ENCODE measurements at regions not wholly inside any gene's neighbourhood (a gene's known extent, or its start where the extent isn't known, plus 50 kb on each side); places are given as distances from the start of the nearest gene placed in this dataset.

- DNase-seq (ENCODE audit: low spot score): no peak
Observed at GRCh38 chr5:82396871-82397514, 118.8 kb upstream of the RPS23 start.

GRCh38 chr5:82396396-82396795 is 118.2 kb upstream of the RPS23 start:
- DNase-seq (ENCODE audit: low spot score): no peak

- DNase-seq (ENCODE audit: low spot score): no peak
Observed at GRCh38 chr5:82393951-82394350, 115.8 kb upstream of the RPS23 start.

DNA sequence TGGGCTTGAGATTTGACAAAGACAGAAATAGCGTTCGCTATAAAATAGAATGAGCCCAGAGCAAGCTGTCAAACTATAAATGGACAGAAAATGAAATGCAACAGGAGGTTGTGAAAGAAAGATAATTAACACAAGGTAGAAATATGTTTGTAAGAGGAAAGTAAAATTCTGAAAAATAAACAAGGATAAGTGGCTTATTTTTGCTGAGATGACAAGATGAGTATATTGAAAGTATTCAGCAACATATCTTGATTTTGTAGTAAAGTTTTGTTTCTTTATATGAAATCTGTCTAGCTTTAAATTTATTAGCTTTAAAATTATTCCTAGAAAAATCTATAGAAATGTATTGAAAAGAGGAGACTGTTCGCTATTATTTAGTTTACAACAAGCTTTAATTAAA is 111.9 kb upstream of the RPS23 start:
- DNase-seq (ENCODE audit: low spot score): no peak

GRCh38 chr5:82389347-82389746 is 111.2 kb upstream of the RPS23 start:
- no peak for DNase-seq (ENCODE audit: low spot score)

- DNase-seq (ENCODE audit: low spot score): no peak
Observed at GRCh38 chr5:82388181-82388580, 110.0 kb upstream of the RPS23 start.

DNA sequence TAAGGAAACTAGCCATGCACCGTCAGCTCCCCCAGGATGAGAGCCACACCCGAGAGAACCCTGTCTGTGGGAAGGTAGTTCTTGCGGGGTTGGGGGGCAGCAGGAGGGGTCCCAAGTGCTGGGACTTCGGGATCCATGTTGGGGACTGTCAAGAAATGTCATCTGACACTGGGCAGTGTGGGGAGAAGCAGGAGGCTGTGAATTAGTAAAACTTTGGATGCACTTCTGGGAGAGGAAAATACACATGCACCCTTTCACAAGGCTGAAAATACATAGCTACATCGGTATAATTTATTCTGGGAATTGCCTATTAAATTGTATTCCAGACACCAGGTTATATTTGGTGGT is 109.6 kb upstream of the RPS23 start:
- no peak for DNase-seq (ENCODE audit: low spot score)

DNA sequence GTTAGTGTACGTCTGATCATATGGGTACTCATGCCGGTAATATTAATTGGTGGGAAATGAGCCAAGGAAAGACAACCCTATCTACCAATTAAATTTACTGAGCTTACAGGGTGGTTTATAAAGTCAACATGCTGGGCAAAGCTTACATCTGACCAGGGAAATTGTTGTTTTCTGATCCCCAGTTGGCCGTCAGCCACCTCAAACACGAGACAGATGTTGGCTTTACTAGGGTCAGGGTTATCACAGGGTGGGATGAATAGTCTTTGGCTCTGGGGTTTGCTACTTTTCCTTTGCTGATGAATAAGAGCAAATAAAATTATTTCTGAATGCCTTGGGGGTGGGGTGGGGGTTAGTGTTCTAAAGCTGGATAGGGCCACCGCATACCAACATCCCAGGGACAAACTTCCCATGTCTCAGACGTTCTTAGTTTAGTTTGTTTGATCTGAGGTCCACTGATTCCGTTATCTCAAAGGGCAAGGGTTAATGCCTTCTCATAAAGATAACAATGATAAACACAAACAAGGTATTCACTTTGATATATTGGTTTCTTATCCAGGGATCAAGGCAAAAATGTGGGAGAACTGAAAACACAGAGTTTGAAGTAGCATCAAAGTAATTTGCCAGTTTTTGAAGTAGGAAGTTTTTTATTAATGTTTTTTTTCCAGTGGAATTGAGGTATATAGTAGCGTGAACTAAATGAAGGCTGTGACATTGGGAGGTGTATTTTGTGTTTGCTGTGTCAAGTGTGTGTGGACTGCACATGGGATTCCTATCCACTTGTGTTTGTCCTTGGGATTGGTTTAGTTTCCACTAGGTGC is 109.1 kb upstream of the RPS23 start:
- DNase-seq (ENCODE audit: low spot score): no peak

GRCh38 chr5:82386576-82386975 is 108.4 kb upstream of the RPS23 start:
- DNase-seq (ENCODE audit: low spot score): no peak

- no peak for DNase-seq (ENCODE audit: low spot score)
Observed at GRCh38 chr5:82384034-82384750, 106.0 kb upstream of the RPS23 start.

DNA sequence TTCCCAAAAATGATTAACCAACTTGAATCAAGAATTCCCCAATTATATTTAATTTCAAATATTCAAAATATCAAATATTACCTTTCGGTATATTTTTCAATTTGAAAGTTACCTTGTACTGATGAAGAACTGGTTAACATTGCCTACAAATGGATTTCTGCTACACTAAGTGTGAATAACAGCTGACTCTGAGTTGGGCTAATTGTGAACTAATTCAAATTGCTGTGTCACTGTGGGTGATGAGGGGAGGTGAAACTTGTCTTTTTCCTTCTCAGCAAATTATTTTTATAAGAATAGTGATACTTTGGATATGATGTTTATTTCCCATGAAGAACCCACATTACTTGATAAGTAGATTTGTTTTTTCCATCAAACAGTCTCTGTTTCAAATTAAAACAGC is 103.4 kb upstream of the RPS23 start:
- no peak for DNase-seq (ENCODE audit: low spot score)

GRCh38 chr5:82376307-82376706 is 98.2 kb upstream of the RPS23 start:
- no peak for DNase-seq (ENCODE audit: low spot score)

GRCh38 chr5:82375488-82376244 is 97.5 kb upstream of the RPS23 start:
- no peak for DNase-seq (ENCODE audit: low spot score)

DNA sequence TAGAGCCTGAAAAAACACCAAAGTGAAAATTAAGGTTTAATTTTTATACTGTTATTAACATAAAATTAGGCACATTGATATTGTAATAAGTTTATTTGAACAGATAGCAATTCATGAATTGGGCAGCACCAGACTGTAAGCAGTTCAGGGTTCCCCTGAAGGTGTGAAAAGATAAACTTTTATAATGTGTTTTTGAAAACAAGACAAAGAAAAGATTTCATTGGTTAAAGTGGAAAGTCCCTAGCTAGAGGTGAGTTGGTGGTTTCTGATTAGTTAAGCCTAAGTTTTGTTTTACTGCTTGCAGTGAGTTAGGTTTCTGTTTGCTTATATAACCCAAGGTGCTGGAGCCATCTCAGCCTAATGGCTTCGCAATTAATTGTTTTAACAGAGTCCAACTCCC is 96.5 kb upstream of the RPS23 start:
- DNase-seq (ENCODE audit: low spot score): no peak

GRCh38 chr5:82367930-82368329 is 89.8 kb upstream of the RPS23 start:
- DNase-seq (ENCODE audit: low spot score): no peak

- no peak for DNase-seq (ENCODE audit: low spot score)
Observed at GRCh38 chr5:82365744-82366228, 87.6 kb upstream of the RPS23 start.

DNA sequence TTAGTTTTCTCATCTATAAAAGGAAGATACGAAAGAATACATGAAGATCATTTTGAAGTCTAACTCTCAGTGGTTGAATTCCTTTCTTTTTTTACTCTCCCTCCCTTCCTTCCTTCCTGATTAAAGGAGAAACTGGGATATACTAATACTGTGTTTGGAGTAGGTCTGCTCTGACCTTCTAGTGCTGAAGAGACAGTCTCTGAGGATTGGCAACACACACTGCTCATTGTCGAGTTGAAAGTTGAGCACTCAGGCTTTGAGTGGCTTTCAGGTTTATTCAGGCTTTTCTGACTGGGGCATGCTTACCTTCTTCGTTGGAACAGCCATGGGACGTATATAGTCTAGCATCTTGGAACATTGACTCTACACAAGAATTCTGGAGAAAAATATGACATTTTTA is 86.9 kb upstream of the RPS23 start:
- DNase-seq (ENCODE audit: low spot score): no peak

GRCh38 chr5:82364497-82364896 is 86.3 kb upstream of the RPS23 start:
- DNase-seq (ENCODE audit: low spot score): peak; percentile 36

- DNase-seq (ENCODE audit: low spot score): no peak
Observed at GRCh38 chr5:82363524-82363923, 85.4 kb upstream of the RPS23 start.

DNA sequence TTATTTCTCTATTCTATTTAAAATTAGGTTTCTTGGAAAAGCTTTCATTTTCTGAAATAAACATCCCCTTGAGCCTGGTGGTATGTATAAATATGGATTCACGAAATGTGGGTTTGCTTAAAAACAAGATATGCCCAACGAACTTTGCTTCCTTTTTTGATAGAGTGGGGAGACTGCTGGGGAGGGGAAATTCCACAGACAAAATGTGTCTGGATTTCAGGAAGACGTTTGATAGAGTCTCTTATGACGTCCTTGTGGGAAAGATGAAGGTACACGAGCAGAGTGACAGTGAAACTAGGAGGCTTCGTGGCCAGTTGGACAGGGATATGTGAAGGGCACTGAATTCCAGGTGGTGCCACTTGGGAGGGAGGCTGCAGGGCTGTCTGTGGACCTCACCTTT is 84.5 kb upstream of the RPS23 start:
- DNase-seq (ENCODE audit: low spot score): no peak

GRCh38 chr5:82360022-82360421 is 81.9 kb upstream of the RPS23 start:
- DNase-seq (ENCODE audit: low spot score): no peak

DNA sequence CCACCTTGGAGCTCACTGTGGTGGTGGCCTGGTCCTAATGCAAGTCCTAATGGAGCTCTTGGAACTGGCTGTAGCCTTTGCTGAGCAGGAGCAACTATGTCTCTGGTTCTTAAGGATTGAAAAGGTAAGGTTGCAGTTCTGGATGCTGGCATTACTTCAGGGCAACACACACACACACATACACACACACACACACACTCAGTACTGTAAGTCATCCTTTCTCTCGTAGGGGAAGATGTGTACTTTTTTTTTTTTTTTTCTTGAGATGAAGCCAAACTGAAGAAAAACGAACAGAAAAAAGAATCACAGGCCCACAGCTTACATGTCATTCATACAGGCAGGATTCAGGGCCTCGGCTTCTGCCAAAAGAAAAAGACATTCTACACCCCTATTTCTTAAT is 81.1 kb upstream of the RPS23 start:
- DNase-seq (ENCODE audit: low spot score): no peak
